HL-60 (cell line): ENCODE measurements at regions not wholly inside any gene's neighbourhood (a gene's known extent, or its start where the extent isn't known, plus 50 kb on each side); places are given as distances from the start of the nearest gene placed in this dataset.

ENCODE experiments used
- DNase-seq, 2 experiments: peaks; one replicate each; pipeline ENCODE4 v3.0.0-alpha.2; 2010 to 2020; ENCODE audit warnings: low read depth in 1 of 2, low spot score in 1 of 2
- H3K27ac ChIP-seq: fragments of 250-450 bp; sonication (Bioruptor Pico); replicated peaks from 2 replicates; pipeline ENCODE4 v1.5.1; 2020; ENCODE audit warnings: mild to moderate bottlenecking, moderate library complexity
- H3K27me3 ChIP-seq: fragments of 250-450 bp; sonication (Bioruptor Pico); 2 replicates; pipeline ENCODE4 v1.5.1; 2021; ENCODE audit warnings: mild to moderate bottlenecking, moderate library complexity; ENCODE audit not compliant: insufficient read depth, poor library complexity, severe bottlenecking
- H3K4me3 ChIP-seq: replicated peaks from 2 replicates; pipeline ENCODE4 v1.5.1; 2011; ENCODE audit warnings: mild to moderate bottlenecking, control low read depth, low read length; ENCODE audit not compliant: insufficient read depth
- GABPA ChIP-seq: IDR thresholded peaks from 2 replicates; pipeline ENCODE4 v1.6.1; 2012; ENCODE audit warnings: low read depth
- POLR2AphosphoS5 ChIP-seq: IDR thresholded peaks from 2 replicates; pipeline ENCODE4 v1.6.1; 2012; ENCODE audit warnings: low read depth
- SPI1 ChIP-seq: IDR thresholded peaks from 2 replicates; pipeline ENCODE4 v1.6.1; 2012; ENCODE audit warnings: low read depth, mild to moderate bottlenecking, borderline replicate concordance
- TF ChIP-seq, protein P1 (sequence below): IDR thresholded peaks from one replicate; pipeline ENCODE4 v1.5.1; 2011; ENCODE audit warnings: low read length, control low read depth, inconsistent platforms; ENCODE audit not compliant: insufficient read depth
- TF ChIP-seq, protein P2 (sequence below): IDR thresholded peaks from 2 replicates; pipeline ENCODE4 v1.6.1; 2012; ENCODE audit warnings: low read depth; ENCODE audit not compliant: insufficient replicate concordance

DNA sequence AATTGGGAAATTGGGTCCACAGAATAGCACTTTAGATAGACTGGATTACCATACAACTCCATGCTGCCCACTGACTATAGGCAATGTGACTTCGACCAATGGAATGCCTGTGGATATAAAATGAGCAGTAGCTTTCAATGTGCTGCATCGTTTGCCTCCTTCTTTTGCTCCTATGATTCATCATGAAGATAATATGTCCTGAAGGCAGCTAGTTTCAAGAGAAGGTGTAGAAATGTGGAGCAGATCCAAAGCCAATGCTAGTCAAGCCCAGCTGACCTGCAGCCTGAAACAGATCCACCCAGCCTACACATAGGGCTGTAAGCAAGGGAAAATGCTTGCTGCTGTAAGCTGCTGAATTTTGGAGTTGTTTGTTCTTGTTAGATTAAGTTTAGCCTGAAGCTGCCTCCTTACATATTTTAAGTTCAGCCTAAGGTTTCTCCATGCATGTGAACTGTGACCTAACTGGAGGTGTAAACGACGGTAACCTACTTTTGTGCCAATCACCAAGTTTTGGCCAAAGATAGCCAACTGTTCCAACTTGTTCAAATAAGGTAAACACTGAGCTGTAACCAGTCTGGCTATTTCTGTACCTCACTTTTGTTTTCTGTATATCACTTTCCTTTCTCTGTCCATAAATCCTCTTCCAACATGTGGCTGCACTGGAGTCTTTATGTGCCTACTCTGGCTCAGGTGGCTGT lies 169.1 kb upstream of the AVPR1A start:
- no peaks in the 10 kb centered on the region for H3K27me3 ChIP-seq
- no peak for DNase-seq
- TF ChIP-seq GABPA: no peak
- no peak for TF ChIP-seq POLR2AphosphoS5
- TF ChIP-seq, protein P1, sequence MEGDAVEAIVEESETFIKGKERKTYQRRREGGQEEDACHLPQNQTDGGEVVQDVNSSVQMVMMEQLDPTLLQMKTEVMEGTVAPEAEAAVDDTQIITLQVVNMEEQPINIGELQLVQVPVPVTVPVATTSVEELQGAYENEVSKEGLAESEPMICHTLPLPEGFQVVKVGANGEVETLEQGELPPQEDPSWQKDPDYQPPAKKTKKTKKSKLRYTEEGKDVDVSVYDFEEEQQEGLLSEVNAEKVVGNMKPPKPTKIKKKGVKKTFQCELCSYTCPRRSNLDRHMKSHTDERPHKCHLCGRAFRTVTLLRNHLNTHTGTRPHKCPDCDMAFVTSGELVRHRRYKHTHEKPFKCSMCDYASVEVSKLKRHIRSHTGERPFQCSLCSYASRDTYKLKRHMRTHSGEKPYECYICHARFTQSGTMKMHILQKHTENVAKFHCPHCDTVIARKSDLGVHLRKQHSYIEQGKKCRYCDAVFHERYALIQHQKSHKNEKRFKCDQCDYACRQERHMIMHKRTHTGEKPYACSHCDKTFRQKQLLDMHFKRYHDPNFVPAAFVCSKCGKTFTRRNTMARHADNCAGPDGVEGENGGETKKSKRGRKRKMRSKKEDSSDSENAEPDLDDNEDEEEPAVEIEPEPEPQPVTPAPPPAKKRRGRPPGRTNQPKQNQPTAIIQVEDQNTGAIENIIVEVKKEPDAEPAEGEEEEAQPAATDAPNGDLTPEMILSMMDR: no peak
- TF ChIP-seq, protein P2, sequence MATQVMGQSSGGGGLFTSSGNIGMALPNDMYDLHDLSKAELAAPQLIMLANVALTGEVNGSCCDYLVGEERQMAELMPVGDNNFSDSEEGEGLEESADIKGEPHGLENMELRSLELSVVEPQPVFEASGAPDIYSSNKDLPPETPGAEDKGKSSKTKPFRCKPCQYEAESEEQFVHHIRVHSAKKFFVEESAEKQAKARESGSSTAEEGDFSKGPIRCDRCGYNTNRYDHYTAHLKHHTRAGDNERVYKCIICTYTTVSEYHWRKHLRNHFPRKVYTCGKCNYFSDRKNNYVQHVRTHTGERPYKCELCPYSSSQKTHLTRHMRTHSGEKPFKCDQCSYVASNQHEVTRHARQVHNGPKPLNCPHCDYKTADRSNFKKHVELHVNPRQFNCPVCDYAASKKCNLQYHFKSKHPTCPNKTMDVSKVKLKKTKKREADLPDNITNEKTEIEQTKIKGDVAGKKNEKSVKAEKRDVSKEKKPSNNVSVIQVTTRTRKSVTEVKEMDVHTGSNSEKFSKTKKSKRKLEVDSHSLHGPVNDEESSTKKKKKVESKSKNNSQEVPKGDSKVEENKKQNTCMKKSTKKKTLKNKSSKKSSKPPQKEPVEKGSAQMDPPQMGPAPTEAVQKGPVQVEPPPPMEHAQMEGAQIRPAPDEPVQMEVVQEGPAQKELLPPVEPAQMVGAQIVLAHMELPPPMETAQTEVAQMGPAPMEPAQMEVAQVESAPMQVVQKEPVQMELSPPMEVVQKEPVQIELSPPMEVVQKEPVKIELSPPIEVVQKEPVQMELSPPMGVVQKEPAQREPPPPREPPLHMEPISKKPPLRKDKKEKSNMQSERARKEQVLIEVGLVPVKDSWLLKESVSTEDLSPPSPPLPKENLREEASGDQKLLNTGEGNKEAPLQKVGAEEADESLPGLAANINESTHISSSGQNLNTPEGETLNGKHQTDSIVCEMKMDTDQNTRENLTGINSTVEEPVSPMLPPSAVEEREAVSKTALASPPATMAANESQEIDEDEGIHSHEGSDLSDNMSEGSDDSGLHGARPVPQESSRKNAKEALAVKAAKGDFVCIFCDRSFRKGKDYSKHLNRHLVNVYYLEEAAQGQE: no peak
- no peak for TF ChIP-seq SPI1

DNA sequence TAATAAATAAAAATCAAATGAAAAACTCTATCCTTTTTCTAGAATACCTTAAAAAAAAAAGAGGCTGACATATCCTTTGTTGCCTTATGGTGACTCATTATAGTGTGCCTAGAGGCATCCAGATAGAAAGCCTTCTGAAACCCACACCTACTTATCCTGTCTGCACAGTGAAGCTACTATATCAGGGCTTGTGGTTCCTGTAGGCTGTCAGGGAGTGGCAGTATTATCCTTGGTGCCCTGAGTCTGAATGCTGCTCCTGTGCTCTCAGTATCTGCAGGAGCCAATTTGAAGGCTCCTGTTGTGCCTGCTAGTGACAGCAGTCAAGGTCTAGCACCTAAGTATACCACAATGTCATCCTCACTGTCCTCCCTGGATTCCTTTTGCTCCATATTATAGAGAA lies 168.4 kb upstream of the AVPR1A start:
- no peaks in the 10 kb centered on the region for H3K27me3 ChIP-seq
- no peak overlapping the region for H3K27ac ChIP-seq
- DNase-seq: no peak
- no peak for TF ChIP-seq GABPA
- TF ChIP-seq SPI1: no peak
- TF ChIP-seq, protein P2: no peak
- no peak for TF ChIP-seq POLR2AphosphoS5
- TF ChIP-seq, protein P1: no peak
- H3K4me3 ChIP-seq: no peak overlapping the region

More for the DNA sequence above, 169.1 kb upstream of the AVPR1A start:
- H3K4me3 ChIP-seq: no peak overlapping the region
- H3K27ac ChIP-seq: no peak overlapping the region

DNA sequence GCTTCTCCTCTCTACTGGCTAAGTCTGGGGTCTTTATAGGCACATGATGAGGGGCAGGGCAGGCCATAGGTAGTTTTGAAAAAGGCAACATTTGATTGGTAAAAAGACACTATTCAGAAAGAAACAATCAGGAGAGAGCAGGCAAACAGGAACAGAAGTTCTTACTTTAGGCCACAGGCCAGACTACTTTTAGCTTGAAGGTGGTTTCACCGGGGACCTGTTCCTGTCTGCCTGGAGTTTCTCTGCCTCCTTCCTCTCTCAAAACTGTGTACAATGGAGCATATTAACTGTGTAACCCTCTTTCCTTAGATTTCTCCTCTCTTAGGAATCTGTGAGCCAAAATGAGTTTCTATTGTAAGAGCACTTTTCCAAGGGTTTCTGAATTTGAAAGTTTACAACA lies 167.9 kb upstream of the AVPR1A start:
- H3K4me3 ChIP-seq: no peak overlapping the region
- DNase-seq: no peak
- TF ChIP-seq, protein P2: no peak
- TF ChIP-seq SPI1: no peak
- H3K27ac ChIP-seq: no peak overlapping the region
- H3K27me3 ChIP-seq: no peaks in the 10 kb centered on the region
